ENCODE measurements at regions not wholly inside any gene's neighbourhood (a gene's known extent, or its start where the extent isn't known, plus 50 kb on each side); places are given as distances from the start of the nearest gene placed in this dataset.

GRCh38 chr12:89821896-89822295, 113.3 kb upstream of the ATP2B1 start:
- H3K27me3 ChIP-seq (ENCODE audit: control insufficient read depth in 2 of 2, insufficient read depth in 2 of 2, low read length in 2 of 2): no peaks in the 10 kb centered on the region
- no peaks in the 10 kb centered on the region for H3K79me2 ChIP-seq (ENCODE audit: control insufficient read depth, insufficient read depth, low read length)
- DNase-seq (ENCODE audit: low read depth, low spot score) (no peak), FAIRE-seq (no peak)
- no peak overlapping the region for H3K27ac ChIP-seq (ENCODE audit: insufficient read depth, low read depth, low read length)
- no peaks in the 10 kb centered on the region for H3K9me3 ChIP-seq (replicated peaks; ENCODE audit: control insufficient read depth, insufficient read depth, low read length)
- H3K4me2 ChIP-seq (ENCODE audit: insufficient read depth, low read length): no peak overlapping the region
- intact Hi-C loops (cut with micrococcal nuclease): no loop called here
- H3K36me3 ChIP-seq (ENCODE audit: control insufficient read depth in 2 of 2, extremely low read depth in 1 of 2, insufficient read depth in 2 of 2, low read length in 2 of 2): no peaks in the 10 kb centered on the region
- H2AFZ ChIP-seq (ENCODE audit: low read depth, low read length): no peak overlapping the region
- BruUV-seq (replicated peaks): no TSS peak
- TF ChIP-seq GATA2 (IDR thresholded peaks at IDR 0.05; ENCODE audit: insufficient read depth, insufficient read length, low read depth, low read length): no peak
- TF ChIP-seq FOS (IDR thresholded peaks at IDR 0.05; ENCODE audit: borderline replicate concordance, insufficient read depth, low read length): no peak
- TF ChIP-seq CTCF (IDR thresholded peaks at IDR 0.05; ENCODE audit: extremely low read depth in 1 of 2, insufficient read depth in 1 of 2, low read depth in 1 of 2, low read length in 2 of 2): no peak
- no peak for TF ChIP-seq EZH2 (IDR thresholded peaks at IDR 0.05; ENCODE audit: borderline replicate concordance, low read depth, low read length, severe bottlenecking)
- no peak for TF ChIP-seq POLR2AphosphoS5 (IDR thresholded peaks at IDR 0.05; ENCODE audit: insufficient read depth, low read depth, low read length)
- TF ChIP-seq MYC (IDR thresholded peaks at IDR 0.05; ENCODE audit: low read depth, low read length): no peak
- no peak for TF ChIP-seq POLR2A (IDR thresholded peaks at IDR 0.05; ENCODE audit: low read depth, low read length)
- no peak for TF ChIP-seq MAX (IDR thresholded peaks at IDR 0.05; ENCODE audit: insufficient read depth, insufficient read length)
- TF ChIP-seq JUN (IDR thresholded peaks at IDR 0.05; ENCODE audit: borderline replicate concordance, insufficient read depth, insufficient read length, low read depth): no peak
- H3K4me3 ChIP-seq (replicated peaks in 1 of 3; ENCODE audit: insufficient read depth in 1 of 3, low read depth in 1 of 3, low read length in 3 of 3): no peak overlapping the region
- ChIA-PET POLR2A (no interaction called here), CTCF (no interaction called here)
- dilution Hi-C loops (cut with MboI; ENCODE audit: extremely low pct_ligation_motif_present, low sequenced_read_pairs): no loop called here
- H3K4me1 ChIP-seq (ENCODE audit: control insufficient read depth, extremely low read depth, insufficient read depth, low read length): no peaks in the 10 kb centered on the region
- no peak overlapping the region for H3K9ac ChIP-seq (replicated peaks; ENCODE audit: extremely low read depth, insufficient read depth, low read length)
- H4K20me1 ChIP-seq (replicated peaks; ENCODE audit: control insufficient read depth, extremely low read depth, insufficient read depth, low read length): no peaks in the 10 kb centered on the region
- H3K9me1 ChIP-seq (replicated peaks; ENCODE audit: control insufficient read depth, extremely low read depth, insufficient read depth, low read length): no peaks in the 10 kb centered on the region
